Caki2 (cell line): ENCODE measurements at regions not wholly inside any gene's neighbourhood (a gene's known extent, or its start where the extent isn't known, plus 50 kb on each side); places are given as distances from the start of the nearest gene placed in this dataset.

ENCODE experiments used
- DNase-seq: peaks from one replicate; pipeline ENCODE4 v3.0.0-alpha.2; 2015; ENCODE audit warnings: low read depth
- in situ Hi-C: cut with HindIII; loops from 2 replicates; pipeline ENCODE4 v1.10.0; 2016; ENCODE audit warnings: low sequenced_read_pairs, low pct_unique_long_range_greater_than_20kb, mixed read lengths

DNA sequence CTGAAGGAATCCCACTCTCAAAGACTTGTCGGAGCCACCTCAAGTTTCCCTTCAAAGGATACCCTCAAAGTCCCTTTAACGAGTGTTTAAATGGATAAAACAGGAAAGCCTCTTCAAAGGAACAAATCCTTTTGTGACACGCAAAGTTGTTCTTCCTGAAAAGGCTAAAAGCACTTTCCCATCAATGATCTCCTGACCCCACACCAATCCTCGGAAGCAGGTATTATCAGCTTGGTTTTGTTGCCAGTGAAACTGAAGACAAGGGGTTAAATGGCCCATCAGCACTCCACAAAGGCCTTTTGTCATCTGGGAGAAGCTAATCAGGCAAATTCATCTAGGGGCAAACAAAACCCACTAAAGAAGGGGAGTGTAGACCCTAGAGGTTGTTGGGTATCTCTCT lies 418.0 kb upstream of the ID2 start:
- in situ Hi-C loops: no loop called here
- no peak for DNase-seq

DNA sequence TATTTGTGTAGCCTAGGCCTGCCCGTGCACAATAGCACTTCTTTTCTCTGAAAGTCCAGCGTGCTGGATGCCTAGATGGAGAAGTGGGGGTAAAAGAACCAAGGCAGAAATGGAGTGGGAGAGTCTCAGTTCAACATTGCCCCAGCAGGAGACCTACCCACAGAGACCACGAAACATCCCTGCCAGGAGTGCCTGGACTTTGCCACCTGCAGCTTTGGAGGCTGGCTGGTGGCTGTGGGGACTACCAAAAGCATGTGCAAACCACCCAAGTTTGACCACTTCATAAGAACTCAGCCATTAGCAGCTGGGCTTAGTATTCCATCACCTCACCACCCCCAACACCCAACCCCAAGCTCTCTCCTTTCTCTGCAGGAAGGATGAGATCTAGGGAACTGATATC lies 416.9 kb upstream of the ID2 start:
- in situ Hi-C loops: no loop called here
- no peak for DNase-seq

DNA sequence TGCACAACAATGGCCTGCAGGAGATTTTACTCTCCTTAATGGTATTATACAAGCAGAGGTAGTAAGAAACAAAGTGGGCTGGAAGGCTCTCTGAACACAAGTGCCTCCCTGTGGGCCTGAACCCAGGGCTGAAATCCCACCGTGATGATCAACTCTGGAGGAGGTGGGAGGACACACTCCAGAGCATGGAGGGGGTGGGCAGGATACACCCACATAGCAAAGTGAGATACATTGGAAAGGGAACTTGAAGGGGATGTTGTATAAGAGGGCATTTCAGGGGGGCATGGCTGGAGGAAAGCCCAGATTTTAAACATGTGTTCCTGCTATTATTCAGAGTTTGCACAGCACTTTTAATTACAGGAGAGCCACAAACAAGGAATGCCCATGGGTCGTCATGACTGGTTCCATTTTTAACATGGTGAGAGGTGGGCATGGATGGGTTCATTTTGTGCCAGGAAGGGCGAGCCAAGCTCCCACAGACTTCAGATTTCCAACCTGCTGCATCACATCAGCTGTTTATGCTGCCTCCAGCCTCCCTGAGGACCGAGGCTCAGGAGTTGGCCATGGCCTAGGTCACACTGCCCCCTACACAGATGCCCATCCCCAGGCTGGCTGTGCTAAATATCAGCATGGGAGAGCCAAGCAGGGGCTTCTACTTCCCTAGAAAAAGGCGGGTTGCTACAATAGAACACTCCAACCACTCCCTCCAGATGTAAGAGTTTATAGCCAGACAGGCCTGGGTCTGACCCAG lies 416.2 kb upstream of the ID2 start:
- in situ Hi-C loops: no loop called here
- DNase-seq: no peak

DNA sequence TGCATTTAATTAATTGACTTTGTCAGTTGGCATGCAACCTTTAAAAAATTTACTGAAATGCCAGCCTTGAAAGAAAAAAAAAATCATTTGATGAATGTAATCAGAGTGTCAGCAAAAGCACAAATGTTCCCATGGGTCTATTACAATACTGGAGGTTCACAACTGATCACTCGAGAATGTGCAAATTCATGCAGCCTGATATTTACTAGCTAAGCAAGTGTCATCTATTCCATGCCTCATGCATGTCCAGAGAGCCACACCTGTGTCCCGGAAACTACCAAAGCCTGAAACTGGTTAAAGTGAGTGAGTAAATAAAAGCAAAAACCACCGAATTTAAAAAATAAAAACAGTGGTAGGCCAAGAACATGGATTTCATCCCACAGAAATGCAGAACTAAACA lies 415.3 kb upstream of the ID2 start:
- no peak for DNase-seq
- in situ Hi-C loops: no loop called here

DNA sequence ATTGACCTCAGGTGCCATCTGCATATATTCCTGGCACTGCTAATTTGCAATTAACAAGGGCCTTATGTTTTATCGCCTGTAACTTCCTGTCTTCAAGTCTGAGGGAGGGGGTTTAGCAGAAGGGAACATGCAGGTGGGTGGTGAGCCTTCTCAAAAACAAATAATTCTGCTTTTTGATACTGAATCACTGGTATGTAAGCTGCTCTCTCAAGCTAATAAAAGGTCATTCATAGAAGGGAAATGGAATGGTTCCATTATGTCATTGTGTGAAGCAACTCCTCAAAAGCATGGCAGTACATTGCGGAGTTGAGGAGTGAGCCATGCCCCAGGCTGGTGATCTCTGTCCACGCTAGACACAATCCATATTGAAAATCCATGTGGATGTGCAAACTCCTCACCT lies 414.8 kb upstream of the ID2 start:
- DNase-seq: no peak
- in situ Hi-C loops: no loop called here

DNA sequence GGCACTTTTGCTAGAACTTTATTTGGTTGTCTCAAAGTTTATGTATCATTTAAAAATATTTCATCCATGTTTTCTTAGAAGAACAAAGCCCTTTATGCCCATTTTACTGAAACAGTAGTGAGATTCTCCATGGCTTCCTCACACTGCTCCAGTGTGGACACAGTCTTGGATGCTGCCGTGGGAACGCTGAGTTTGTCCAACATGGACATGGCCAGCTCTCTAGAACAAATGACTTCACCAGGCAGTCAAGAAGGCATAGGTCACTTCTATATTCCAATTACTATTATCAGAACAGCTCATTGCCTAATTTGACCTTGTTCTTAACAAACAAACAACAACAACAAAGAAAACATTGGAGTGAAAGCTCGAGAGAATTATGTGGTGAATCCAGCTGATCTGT lies 414.1 kb upstream of the ID2 start:
- no peak for DNase-seq
- in situ Hi-C loops: no loop called here

DNA sequence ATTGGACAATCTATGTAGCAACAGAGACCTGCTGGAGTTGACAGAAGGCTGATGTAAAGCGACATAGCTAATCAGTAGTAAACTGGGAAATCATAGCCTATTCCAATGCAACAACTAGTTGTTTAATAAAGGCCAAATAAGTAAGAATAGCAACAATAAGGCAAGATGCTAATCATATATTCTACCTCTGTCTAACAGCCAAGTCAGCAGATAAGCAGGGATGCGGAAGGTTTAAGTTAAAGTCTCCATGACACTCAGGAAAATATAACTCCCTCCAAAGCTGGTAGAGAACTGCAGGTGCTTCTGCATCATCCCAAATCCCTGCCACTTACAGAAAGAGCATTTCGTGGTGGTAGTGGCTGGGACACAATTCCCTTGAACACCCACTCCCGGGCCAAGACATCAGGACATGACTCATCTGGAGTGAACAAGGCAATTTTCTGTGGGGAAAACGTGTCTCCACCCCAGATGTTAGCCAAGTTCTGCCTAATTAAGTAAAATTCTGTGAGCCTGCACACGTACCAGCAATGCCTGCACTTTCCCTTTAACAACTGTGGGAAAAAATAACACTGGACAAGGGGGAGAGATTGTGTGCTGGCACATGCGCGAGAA lies 413.6 kb upstream of the ID2 start:
- no peak for DNase-seq
- in situ Hi-C loops: no loop called here

DNA sequence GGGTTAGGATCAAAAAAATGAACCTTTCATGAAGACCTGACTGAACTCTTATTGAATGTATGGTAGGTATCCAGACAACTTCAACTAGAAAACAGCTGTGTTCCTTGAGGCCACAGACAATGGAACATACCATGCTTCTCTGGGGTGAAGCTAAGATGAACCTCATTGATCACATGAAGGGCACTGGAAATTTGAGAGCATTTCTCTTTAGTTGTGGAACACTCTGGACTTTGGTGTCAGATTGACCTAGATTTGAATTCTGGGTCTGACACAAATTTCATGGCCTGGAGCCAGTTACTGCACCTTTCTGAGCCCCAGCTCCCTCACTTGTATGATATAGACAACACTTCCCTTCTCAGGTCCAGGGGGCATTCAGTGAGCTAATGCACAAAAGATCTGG lies 411.2 kb upstream of the ID2 start:
- in situ Hi-C loops: no loop called here

DNA sequence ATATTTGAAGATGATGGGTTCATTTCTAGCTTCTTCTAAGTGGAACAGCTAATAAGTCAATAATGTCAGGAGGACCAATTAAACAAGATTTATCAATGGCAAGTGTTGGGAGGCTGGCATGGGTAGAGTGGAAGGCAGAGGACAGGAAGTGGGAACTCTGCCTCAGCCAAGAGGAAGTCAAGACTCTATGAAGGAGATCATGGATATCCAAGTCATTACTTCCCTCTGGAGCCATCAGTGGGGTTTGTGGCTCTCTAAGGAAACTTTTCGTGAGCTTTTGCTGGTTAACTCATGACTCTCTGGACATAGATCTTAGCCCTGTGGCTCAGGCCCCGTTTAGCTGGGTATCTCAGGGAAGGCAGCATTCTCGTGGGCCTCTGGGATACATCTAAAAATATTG lies 410.4 kb upstream of the ID2 start:
- no peak for DNase-seq
- in situ Hi-C loops: no loop called here

More for the DNA sequence above, 411.2 kb upstream of the ID2 start:
- no peak for DNase-seq

DNA sequence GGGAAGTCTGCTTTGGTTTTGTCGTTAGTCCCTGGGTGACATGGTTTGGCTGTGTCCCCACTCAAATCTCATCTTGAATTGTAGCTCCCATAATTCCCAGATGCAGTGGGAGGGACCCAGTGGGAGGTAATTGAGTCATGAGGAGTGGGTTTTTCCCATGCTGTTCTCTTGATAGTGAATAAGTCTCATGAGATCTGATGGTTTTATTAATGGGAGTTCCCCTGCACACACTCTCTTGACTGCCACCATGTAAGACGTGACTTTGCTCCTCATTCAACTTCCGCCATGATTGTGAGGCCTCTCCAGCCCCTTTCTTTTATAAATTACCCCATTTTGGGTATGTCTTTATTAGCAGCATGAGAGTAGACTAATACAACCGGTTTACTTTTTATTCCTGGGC lies 405.8 kb upstream of the ID2 start:
- no peak for DNase-seq
- in situ Hi-C loops: no loop called here

DNA sequence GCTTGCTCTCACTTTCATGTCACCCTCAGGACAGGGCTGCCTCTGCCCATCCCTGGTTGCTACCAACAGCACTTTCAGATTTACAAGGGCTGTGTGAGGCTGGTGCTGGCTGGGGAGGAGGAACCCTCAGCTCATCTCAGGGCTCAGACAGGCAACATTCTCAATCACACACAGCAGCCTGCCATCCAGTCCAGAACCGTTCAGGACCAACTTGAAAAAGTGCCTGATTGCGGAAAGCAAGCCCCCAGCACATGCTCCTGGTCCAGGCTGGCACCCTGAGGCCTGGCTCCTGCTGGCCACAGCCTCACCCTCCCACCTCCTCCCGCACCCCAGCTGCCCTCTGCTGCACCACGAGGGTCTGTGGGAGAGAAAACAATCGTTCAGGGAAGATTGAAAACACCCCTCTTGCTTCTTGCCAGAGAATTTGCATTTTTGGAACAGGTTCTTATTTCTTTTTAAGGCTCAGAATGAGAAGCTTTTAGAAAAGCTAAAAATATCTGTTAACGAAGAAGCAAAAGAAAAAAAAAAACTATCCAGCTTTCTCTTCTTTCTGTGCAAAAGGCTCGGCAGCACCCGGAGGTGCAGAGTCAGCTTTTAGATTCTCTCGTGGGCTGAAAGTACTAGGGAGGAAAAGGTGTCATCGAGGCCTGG lies 403.8 kb upstream of the ID2 start:
- no peak for DNase-seq
- in situ Hi-C loops: no loop called here

DNA sequence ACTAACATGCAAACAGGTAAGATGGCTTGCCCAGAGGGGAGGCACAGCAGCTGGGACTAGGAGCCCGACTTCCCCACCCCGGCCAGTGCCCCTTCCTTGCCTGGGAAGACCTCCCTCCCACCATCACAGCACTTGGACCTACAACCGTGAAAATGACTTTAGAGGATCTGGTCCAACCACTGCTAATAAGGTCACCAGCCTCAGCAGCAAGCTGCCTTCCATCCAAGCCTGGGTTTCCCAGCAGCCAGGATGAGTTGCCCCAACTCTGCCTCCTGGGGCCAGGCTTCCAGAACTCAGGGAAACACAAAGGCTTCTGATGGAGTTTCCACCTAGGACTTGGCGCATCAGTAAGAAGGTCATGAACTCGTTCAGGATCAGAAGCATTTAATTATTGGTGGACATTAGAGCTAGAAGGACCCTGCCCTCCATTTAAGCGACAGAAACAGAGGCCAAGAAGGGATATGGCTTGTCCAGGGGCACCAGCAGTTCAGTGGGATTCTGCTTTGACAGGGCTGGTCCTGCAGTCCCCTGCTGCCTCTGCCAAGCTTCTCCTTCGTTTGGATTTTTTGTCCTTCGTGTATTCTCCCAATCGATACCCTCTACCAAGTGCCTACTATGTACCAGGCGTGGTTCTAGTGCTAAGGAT lies 403.0 kb upstream of the ID2 start:
- in situ Hi-C loops: no loop called here
- no peak for DNase-seq

DNA sequence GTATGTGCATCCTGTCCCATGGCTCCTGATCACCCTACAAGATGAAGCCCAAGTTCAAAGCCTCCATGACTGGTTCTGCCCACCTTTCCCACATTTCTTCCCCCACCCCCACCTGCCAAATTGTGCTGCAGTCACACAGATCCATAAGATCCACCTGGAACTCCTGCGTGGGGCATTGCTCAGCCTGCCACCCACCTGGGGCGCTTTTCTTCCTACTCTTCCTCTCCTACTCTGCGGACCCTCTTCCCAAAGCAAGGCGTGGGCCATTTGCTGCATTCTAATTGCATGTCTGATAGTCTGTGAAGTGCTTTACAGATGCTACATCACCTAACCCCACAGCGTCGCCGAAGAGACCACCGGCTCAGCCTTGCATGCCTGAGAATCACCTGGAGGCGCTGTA lies 402.4 kb upstream of the ID2 start:
- DNase-seq: no peak
- in situ Hi-C loops: no loop called here

DNA sequence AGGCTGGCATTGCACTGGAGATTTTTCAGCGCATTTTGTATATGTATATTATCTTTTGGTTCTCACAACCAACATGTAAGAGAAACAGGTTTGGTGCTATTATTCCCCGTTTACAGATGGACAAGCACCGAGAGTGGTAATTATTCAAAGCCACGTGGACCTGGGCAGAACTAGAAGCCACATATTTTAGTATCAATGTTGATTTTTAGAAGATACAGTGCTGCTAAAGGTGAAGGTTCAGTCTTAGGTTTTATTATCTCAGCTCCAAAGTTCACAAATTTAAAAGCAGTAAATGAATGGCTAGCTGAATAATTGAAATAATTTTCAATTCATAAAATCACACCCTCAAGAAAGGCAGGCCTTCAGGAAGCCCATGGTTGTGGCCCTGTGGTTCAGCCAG lies 400.6 kb upstream of the ID2 start:
- no peak for DNase-seq
- in situ Hi-C loops: no loop called here

DNA sequence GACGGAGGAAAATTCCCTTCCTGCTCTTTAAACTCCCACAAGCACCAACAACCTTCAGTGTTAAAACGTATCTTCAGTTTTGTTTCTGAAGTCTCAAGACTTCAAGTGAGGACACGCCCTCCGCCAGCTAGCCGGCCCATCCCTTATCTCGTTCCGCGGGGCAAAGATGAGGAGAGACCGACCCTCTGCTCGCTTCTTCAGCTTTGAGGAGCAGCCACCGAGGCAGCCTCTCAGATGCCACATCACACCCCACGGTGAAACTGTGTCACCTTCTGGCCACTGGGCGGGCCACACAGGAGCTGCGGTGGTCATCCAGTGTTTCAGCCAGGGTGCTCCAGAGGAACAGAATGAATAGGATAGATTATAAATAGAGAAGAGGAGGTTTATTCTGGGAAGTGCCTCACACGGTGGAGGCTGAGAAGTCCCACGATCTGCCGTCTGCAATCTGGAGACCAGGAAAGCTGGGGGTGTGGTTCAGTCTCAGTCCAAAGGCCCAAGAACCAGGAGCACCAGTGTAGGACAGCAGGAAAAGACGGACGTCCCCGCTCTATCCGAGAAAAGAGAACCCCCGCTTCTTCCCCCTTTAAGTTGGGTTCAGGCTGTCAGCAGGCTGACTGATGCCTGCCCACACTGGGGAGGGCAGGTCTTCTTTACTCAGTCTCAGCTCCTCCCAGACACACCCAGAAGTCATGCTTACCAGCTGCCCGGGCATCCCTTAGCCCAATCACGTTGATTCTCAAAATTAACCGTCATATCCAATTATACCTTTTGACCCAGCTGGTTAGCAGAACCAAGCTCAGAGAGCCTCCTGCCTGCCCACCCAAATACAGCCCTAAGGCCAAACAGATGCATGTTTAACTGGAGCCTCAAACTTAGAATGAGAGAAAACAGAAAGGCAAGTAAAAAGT lies 399.7 kb upstream of the ID2 start:
- DNase-seq: no peak
- in situ Hi-C loops: no loop called here

DNA sequence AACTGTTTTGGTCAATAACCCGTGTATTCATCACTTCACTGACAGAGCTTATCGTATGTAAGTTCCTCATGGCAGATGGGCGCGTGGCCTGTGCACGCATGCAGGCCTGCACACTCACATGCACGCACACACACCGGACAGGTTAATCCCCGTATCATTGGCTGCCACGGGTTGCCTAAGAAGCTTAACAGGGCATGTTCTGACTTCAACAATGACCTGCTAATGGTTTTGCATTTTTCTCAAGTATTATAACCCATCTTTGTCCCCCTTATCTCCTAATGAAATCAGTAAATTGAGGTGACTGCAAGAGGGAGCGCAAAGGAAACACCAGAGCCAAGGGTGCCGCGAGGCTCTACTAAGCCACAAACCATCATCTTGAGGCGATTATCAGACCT lies 399.0 kb upstream of the ID2 start:
- in situ Hi-C loops: no loop called here

DNA sequence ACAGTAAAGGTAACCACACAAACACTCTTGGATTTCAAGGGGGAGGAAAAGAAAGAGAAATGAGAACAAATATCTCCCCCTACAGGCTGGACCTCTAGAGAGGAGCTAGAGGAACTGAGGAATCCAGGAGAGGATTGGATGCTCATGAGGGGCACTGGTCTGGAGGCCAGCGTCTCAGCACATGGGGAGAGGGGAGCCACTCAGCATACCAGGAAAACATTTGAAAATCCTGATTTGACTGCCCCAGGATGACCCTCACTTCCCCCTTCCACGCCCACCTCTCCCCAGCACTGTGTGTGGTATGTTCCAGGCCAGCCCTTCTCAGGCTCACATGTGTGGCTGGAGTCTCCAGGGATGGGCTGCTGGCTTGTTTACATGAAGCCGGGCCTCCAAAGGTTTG lies 396.8 kb upstream of the ID2 start:
- in situ Hi-C loops: no loop called here
- no peak for DNase-seq

More for the DNA sequence above, 399.0 kb upstream of the ID2 start:
- DNase-seq: no peak

DNA sequence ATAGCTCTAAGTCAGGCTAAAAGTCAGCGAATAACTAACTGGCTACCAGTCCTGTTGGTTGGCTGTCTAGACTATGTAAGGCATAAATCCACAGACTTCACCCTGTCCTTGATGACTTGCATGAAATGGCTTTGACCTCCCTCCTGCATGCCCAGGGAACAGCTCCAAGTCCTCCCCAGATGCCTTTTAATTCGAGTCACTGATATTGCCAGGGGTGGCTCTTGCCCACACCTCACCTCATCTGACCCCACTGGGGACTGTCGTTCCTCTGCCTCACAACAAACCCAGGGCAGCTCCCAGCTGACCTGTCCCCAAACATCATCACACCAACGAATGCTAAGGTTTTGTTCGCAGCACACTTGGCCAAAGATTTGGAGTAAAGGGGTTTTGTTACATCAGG lies 396.0 kb upstream of the ID2 start:
- no peak for DNase-seq
- in situ Hi-C loops: no loop called here
